HCEC 1CT (cell line): ENCODE measurements at regions not wholly inside any gene's neighbourhood (a gene's known extent, or its start where the extent isn't known, plus 50 kb on each side); places are given as distances from the start of the nearest gene placed in this dataset.
A peak's percentile ranks its signal among the peaks of the same experiment; 100 is the strongest.
"Not testable (repeated sequence)": the region's sequence is repeated elsewhere in the genome, so short reads cannot be mapped to it uniquely, and the experiment has no call there.

Source experiments
- DNase-seq: peaks from one replicate; pipeline ENCODE4 v3.0.0-alpha.2; 2017

DNA sequence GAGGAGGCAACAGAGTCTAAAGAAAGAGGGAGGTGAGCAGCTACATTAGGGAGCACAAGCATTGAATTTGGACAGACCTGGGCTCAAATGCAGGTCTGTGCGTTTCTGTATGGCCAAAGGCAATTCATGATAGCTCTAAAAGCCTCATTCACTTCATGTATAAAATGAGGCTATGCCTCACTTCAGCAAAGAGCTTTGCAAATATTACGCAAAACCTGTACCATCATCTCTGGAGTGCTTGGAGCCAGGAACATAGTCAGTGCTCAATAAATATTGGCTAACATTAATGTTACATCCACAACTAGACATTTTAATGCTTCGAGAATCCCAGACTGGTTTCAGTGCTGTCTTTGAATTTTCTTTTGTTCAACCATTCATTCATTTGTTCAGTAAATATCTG, 254.7 kb upstream of the CDH11 start:
- no peak for DNase-seq

DNA sequence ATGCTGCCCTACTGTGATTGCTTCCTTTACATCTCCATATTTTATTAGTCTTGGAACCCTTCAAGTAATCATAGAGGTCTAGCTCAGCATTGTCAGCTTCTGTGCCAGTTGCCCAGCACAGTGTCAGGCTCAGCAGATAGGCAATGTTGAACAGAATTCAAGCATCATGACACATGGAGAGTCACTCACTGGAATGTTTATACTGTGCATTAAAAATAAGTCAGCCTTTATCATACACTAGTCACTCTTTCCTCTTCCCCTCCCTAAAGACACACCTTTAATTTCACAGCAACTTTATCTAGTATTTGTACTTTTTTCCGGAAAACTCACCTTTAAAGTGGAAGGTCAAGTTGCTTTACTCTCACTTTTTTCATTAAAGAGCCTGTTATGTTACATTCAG, 253.8 kb upstream of the CDH11 start:
- DNase-seq = peak; percentile 59

DNA sequence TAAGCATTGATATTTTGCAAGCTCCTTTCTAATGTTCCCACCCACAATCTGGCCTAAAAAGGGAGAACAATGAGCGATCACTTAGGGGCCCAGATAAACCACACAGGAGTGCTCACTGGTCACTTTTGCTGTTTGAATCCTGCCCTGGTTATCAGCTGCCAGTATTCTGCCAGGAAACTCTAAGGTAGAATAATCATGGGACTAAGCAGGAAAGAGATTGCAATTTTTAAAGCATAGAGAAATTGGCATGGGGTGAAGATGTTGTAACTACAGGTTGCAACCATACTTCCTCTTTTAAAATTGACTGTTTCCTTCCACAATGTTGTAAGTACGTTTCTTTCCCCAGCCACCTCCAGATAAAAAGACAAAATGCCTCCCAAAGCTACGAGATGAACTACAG, 251.2 kb upstream of the CDH11 start:
- DNase-seq = no peak

DNA sequence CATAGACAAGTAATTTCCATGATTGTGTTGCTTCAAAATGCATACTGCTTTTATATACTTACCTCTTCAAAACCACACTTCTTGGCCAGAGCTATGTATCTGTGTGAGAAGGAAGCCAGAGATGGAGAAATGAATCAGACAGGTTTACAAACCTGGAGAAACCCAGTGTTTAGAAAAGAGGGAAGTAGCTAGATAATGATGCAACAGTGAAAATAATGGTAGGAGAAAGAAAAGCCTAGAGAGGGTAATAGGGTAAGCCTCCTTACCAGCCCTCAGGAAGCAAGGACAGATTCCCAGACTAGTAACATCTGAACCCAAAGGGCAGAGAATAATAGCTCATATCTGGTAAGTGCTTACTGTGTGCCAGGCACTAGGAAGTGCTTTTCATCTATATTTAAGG, 250.3 kb upstream of the CDH11 start:
- no peak for DNase-seq

DNA sequence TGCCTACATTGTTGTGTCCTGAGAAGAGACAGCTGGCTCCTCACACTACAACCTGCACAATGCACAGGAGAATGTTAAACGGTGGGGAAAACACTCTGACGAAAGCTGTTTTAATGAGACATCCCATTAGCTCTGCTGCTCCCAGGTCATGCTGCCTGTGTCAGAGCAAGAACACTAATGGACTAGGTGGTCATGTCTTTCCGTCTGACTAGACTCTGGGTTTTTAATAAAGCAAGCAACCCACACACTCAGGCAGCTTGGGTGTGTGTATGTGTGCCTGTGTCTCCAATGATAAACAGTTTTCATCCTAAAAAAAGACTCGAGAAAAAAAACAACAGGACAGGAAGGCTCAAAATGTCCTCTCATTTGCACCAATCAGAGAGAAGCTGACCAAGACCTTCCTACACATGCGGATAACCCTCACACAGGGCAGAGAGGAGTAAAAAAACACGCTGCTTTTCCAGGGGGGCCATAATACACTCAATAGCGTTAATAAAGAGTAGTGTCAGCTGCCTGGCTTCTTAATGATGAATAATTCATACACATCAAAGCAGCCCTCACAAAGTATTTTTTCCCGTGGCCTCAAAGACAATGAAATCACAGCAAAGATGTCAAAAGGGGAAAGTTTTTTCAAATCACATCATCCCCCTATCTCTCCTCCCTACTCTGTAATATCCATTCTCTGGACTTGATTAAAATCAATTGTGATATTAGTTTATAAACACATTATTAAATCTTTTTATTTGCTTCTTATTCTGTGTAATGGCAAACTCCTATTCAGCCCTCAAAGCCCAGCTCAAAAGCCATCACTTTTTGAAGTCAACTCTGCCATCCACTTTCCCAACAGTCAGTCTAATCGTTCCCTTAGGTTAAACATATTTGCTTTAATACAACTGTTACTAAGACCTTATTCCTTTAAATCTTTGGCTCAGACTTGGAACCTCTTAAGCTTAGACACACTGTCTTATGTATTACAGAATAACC, 244.2 kb upstream of the CDH11 start:
- DNase-seq = no peak

DNA sequence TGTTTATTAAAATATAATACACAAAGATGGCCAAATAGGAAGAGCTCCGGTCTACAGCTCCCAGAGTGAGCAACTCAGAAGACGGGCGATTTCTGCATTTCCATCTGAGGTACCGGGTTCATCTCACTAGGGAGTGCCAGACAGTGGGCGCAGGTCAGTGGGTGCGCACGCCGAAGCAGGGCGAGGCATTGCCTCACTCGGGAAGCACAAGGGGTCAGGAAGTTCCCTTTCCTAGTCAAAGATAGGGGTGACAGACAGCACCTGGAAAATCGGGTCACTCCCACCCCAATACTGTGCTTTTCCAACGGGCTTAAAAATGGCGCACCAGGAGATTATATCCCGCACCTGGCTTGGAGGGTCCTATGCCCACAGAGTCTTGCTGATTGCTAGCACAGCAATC, 234.9 kb upstream of the CDH11 start:
- not testable (repeated sequence) for DNase-seq

DNA sequence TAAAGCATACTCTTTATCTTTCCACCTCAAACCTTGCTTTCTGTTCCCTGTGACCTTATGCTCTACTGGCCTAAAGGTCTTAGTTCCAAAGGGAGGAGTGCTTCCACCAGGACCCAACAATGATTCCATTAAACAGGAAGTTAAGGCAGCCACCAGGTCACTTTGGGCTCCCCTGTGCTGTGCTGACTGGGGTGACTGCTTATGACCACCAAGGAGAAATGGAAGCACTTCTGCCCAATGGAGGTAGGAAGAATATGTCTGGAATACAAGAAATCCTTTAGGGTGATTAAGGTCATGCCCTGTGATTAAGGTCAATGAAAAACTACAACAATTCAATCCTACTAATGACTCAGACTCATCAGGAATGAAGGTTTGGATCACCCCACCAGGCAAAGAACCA, 233.8 kb upstream of the CDH11 start:
- no peak for DNase-seq

DNA sequence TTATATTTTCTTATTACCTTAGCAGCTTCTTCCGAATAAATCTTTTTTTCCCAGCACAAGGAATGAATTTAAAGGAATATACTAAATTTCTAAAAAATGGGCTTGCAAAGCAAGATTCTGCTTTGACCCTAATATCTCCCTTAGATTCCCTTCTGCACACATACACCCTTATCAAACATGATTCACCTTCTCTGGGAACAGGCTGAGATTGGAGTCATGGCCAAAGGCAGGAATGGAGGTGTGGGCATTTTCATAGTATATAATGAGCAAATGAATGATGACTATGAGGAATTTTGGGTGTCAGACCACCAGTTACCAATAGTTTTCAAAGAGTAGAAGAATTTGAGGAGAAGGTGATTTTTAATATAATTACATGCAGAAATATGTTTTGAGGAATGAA, 231.3 kb upstream of the CDH11 start:
- DNase-seq = no peak

DNA sequence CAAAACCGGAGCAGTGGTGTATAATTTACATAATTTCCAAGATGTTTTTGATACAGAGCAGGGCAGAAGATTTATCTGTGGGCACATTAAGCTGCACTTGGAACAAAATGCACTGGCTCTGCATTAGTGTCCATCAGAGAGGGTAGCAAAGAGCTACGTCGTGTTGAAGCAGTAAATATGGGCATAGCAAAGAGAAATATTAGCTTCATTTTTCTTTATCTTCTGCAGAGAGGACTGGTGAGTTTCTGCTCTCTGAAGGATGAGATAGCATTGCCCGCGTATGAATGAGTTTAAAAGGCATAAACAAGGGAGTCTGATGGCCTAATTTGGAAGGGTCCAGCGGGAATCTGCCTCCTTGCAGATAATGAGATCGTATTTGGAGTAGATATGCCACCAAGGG, 227.8 kb upstream of the CDH11 start:
- DNase-seq = no peak

DNA sequence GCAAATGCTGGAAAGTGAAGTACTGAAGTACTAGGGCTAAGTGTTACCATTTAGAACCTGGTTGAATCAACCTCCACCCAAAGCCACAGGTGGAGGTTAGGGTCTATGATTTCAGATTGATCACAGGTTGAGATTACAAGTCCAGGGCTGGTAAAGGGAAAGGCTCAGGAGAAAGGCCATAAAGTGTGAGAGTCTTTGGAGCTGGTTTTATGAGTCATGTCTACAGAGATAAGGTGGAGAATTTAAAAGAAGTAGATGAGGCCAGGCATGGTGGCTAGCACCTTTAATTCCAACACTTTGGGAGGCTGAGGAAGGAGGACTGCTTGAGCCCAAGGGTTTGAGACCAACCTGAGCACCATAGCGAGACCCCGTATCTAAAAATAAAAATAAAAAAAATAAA, 221.7 kb upstream of the CDH11 start:
- DNase-seq = no peak

DNA sequence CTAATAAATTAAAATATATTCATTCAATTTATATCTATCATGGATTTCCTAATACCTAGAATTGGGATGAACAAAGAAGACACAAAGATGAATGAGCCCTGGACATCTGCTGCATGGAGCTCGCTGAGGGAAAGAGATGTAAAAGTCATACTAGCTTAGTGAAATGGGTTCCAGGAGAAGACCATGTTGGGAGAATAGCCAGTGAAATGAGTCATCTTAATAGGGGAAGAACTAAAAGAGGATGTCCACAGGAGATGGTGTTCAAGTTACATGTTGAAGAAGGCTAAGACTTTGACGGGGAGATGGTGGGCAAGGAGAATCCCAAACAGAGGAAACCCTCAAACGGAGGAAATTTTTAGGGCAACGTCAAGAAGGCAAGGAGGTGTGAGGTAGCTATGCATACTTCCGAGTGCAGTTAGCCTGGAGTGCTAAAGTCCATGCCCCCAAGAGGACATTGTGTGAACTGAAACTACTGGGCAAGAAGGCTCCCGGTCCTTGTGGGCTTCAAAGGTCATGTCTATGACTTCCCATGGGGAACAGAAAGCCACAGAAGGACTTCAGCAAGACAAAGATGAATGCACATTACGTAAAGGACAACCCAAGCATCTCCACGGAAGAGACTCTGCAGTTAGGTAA, 220.5 kb upstream of the CDH11 start:
- no peak for DNase-seq

DNA sequence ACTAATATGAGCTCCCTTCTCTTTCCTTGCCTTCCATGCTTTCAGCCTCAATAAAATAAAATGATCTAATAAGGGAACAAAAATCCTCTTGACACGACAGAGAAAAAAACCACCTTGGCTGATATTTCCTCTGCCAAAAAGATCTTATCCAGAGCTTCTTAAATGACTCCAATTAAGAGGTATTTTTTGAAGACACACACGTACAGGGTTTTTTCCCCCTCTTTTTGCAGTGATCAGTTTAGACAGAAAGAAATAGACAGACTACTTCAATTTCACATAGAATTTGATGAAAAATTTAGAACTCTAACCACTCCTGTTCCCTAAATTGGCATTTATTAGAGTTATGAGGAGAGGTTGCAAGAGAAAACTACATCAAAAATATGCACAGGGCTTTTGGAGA, 217.2 kb upstream of the CDH11 start:
- no peak for DNase-seq

DNA sequence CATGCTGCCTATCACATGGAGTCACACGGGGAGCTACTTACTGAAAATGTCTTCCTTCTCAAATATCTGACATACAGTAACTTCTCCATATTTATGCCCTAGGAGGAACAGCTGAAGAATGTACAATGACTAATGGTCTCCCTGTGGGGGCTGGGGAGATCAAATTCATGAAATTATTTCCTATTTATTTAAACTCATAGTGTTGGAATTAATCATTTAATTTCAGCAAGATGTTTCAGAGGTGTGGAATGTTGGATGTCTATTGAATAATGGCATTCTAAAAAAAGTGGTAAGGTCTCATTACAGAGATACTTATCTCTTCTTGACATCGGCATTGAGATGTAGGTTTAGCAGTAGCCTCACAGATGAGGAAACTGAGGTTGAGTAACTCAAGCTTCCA, 214.3 kb upstream of the CDH11 start:
- peak; percentile 90 for DNase-seq

DNA sequence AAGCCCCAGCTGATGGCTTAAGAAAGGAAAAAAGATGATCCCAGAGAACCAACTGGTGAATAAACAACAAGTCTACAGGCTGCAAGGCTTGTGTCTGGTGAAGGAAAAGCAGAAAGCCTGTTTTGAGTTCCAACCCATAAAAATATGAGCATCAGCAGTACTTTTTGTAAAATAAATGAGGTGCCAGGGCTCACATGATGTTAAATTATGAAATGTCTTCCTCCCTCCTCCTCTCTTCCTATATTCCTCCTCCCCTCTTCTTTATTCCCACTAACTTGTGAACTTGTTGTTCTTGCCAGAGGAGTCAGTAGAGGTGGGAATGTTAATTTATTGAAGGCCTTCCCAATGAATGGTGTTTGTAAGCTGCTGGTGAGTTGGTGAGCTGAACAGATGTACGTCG, 212.2 kb upstream of the CDH11 start:
- DNase-seq = no peak

DNA sequence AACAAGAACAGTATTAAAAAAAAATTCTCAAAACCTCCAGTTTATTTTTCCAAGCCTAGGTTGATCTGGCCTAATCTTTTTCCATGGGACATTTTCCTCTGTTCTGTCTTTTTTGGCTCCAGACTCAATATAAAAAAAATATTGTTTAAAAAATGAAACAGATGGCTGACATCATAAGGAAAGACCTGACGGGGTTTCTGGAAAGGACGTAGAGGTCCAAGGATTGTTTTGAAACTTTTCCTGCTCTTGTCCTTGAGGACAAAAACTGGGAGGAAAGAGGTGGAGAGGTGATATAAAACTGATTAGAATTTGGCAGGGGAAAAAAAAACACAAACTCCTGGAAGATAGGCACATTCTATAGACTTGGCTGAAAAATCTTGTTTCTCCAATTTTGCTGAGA, 211.4 kb upstream of the CDH11 start:
- DNase-seq = no peak

DNA sequence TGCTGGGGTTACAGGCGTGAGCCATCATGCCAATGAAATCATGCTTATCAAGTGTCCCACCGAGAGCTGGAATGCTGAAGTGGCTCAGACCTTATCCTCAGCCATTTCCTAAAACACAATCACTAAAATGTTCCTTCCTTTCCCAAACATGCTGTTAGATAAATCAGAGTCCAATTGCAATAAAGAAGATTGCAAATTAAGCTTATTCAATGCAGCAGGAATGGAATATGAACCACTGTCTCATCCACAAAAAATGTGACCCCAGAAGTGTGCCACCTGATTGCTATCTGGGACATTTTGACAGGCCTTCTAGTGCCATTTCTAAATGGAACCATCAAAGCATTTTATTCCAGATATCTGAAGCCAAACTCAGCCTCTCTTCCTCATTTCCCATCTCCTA, 205.5 kb upstream of the CDH11 start:
- no peak for DNase-seq

DNA sequence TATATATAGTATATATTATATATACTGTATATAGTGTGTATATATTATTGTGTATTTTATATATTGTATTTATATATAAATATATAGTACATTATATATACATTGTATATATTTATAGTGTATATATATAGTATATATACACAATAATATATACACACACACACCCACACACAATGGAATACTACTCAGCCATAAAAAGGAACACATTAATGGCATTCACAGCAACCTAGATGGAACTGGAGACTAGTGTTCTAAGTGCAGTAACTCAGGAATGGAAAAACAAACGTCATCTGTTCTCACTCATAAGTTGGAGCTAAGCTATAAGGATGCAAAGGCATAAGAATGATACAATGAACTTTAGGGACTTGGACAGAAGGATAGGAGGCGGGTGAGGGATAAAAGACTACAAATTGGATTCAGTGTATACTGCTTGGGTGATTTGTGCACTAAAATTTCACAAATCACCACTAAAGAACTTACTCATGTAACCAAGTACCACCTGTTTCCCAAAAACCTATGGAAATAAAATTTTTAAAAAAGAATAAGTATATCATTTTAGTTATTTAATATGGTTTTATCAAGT, 201.9 kb upstream of the CDH11 start:
- DNase-seq = no peak

DNA sequence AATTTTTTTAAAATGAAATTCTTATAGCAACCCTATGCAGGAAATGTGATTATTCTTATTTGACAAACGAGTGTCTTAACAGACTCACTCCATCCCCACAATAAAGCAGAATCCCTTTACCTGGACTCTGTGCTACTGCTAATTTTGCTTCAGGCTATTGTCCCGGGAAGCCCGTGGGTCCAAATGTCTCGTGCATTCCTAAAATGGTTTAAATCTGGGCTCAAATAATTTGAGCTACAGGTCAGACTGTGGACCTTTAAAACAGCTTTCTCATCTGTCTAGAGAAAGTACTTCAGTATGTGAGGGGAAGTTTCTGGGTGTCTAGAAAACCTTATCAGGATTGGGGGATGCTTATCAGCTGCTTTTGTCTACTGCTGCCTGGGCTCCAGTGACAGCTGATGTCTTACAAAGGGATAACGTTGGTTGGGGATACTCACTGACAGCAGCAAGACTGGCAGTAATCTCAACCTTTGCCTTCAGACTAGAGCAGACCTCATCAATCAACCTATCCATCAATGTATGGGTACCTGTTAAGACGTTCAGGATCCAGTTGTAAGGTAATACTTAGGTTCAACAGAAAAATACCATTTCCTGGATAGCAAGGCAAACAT, 197.9 kb upstream of the CDH11 start:
- DNase-seq = no peak

DNA sequence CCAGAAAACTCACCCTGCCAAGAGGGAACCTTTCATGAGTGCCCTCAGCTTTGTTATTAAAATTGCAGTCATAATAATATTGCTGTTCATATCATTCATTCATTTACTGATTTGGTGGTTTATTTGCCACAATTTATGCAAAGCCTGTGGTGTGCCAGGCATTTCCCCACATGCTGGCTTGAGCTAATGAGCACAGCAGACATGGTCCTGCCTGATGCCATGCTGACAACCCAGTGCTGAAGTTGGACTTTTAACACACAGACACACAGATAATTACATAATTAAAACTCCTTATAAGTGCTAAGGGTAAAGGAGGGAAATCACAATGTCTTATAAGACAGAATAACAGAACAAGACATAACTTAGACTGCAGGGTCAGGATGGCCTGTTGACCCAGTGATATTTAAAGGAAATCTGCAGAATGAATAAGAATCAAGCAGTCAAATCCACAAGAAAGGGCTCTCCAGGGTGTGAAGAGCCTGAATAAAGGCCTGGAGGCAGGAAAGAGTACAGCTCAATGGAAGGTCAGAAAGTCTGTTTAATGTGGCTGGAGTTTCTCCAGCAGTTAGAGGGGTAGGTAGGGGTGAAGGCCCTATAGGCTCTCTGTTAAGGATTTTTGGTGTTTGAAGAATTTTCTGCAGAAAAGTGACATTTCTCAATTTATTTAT, 196.9 kb upstream of the CDH11 start:
- DNase-seq = no peak

DNA sequence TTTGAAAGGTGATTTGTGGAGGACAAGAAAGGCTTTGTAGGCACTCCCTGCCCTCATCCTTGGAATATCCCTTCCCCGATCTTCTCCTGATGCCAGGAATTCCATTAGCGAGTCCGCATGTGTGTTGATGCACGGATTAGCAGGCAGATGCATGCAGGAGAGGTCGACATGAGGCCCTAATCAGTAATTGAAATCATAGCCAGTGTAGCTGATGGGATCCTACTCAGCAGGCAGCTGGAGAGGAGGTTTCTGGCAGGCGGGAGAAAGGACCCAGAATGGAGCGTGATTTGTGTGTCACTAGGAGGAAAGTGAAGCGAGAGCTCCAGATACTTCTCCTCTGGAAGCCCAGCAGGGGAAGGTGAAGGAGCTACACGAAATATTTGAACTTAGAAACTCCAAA, 196.3 kb upstream of the CDH11 start:
- DNase-seq = no peak

DNA sequence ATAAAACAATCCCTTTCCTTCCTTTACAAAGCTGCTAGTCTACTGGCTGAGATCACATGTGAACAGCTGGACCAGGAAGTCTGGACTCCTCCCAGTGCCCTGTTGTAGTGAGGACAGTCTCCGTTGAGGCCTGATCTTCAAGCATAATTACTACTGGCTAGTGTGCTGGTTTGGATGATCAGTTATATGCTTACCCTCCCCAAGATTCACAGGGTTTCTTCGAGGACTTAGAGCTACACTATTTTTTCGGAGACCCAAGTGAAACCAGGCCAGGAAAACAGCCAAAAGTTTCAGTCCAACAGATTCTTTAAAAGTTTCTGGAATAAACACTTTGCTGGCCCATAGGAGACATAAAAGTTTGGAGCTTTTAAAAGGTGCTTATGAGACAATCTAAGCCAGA, 194.9 kb upstream of the CDH11 start:
- DNase-seq = no peak

DNA sequence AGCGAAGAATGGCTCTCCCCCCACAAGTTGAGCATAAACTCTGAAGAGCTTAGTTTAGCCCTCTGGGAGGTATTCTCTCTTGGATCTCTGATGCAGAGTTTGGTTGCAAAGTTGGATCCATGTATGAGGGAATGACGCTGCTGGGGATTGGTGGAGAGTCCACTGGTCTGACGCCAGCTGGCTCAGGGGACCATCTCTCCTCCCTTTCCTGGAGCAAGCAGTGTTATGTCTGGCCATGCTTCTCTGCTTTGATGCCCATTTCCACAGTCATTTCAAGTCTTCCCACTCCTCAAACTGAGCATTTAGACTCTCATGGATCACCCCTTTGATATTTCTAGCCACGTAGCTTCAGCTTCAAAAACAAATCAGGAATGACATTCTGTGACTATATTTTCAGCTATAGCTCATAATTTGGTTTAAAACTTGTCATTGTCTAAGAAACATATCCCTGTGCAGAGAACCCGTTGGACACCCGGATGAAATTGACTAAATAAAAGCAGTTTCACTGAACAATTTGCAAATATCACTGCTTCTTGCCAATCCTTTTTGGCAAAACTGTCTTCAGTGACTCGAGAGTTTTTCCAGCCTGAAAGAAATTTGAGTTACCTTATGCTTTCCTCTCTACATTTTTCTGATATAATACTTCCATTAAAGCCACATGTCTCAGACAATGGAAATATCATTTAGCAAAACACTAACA, 193.4 kb upstream of the CDH11 start:
- no peak for DNase-seq

DNA sequence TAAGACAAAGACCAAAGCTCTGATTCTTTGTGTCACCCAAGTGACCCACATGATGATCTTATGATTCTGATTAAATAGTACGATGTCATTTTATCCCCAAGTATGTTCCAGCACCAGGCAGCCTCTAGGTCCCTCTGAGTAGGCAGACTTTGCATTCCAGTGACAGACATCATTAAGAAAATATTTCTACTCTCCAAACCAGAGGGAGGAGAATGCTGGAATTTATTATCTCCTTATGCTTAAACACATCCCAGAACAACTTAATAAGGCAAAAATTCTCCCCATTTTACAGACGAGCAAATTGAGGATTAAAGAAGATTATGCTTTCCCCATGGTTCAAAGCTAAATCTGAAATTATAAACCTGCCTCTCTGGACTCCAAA, 192.8 kb upstream of the CDH11 start:
- DNase-seq = peak; percentile 36
